ENCODE measurements at regions not wholly inside any gene's neighbourhood (a gene's known extent, or its start where the extent isn't known, plus 50 kb on each side); places are given as distances from the start of the nearest gene placed in this dataset.
A peak's percentile ranks its signal among the peaks of the same experiment; 100 is the strongest.

GRCh38 chr10:78936412-78937342, 132.1 kb upstream of the ZMIZ1 start:
- no peak overlapping the region for H3K27ac Mint-ChIP-seq (ENCODE audit: unreplicated experiment)
- no peaks in the 10 kb centered on the region for H3K27me3 Mint-ChIP-seq (ENCODE audit: low read depth)
- peaks cover 22% of the 10 kb centered on the region for H3K4me1 Mint-ChIP-seq (ENCODE audit: low read depth)
- H3K4me3 Mint-ChIP-seq (ENCODE audit: unreplicated experiment): no peak overlapping the region
- TF ChIP-seq, protein P1, sequence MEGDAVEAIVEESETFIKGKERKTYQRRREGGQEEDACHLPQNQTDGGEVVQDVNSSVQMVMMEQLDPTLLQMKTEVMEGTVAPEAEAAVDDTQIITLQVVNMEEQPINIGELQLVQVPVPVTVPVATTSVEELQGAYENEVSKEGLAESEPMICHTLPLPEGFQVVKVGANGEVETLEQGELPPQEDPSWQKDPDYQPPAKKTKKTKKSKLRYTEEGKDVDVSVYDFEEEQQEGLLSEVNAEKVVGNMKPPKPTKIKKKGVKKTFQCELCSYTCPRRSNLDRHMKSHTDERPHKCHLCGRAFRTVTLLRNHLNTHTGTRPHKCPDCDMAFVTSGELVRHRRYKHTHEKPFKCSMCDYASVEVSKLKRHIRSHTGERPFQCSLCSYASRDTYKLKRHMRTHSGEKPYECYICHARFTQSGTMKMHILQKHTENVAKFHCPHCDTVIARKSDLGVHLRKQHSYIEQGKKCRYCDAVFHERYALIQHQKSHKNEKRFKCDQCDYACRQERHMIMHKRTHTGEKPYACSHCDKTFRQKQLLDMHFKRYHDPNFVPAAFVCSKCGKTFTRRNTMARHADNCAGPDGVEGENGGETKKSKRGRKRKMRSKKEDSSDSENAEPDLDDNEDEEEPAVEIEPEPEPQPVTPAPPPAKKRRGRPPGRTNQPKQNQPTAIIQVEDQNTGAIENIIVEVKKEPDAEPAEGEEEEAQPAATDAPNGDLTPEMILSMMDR (IDR thresholded peaks at IDR 0.05): no peak
- no peaks in the 10 kb centered on the region for H3K36me3 Mint-ChIP-seq (ENCODE audit: low read depth)
- no peaks in the 10 kb centered on the region for H3K9me3 Mint-ChIP-seq (ENCODE audit: low read depth)
- DNase-seq (ENCODE audit: low spot score): no peak

- Mint-ChIP-seq H3K27me3 (ENCODE audit: low read depth) (no peaks in the 10 kb centered on the region), H3K27ac (ENCODE audit: unreplicated experiment) (no peak overlapping the region), H3K9me3 (ENCODE audit: low read depth) (no peaks in the 10 kb centered on the region), H3K4me1 (ENCODE audit: low read depth) (peaks cover 19% of the 10 kb centered on the region), H3K4me3 (ENCODE audit: unreplicated experiment) (no peak overlapping the region), H3K36me3 (ENCODE audit: low read depth) (no peaks in the 10 kb centered on the region)
- TF ChIP-seq, protein P1 (IDR thresholded peaks at IDR 0.05): no peak
- no peak for DNase-seq (ENCODE audit: low spot score)
These were observed 131.4 kb upstream of the ZMIZ1 start for GRCh38 chr10:78937393-78937792.

DNA sequence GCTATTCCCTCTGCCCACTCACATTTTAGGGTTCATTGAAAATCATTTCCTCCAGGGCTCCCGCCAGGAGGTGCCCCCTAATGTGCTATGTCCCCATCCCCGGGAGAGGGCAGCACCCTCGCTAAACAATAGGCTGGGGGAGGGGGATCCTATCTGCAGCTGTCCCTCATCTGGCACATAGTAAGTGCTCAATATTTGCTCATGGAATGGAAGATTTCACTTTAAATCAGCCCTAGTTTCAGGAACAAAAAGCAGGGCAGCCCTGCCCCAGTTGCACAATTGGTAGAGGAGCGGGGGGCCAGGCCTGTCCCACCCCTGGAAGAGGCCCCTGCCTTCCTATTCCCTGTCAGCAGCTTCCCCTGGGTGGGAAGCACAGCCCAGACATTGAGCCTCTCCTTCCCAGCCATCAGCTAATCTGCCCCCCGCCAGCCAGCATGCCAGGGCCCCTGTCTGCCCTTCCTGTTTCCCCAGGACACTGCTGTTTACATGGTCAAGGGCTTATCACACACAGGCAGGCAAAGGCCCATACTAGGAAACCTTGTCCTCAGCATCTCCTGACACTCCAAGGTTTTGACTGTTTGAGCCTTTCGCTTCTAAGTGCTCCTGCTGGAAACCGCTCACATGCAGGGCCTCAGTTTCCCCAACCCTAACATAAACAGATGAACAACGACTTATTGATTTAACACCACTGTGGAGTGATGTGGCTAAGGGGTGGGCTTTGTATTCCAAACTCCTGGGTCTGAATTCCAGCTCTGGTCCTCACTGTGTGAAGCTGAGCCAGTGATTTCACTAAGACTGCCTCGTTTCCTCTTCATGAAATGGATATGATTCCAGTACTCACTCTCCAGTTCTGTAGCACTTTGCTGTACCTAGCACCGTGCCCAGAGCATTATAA, 130.7 kb upstream of the ZMIZ1 start:
- Mint-ChIP-seq H3K9me3 (ENCODE audit: low read depth) (peaks cover 6% of the 10 kb centered on the region), H3K4me1 (ENCODE audit: low read depth) (peaks cover 13% of the 10 kb centered on the region), H3K4me3 (ENCODE audit: unreplicated experiment) (no peak overlapping the region), H3K27me3 (ENCODE audit: low read depth) (no peaks in the 10 kb centered on the region), H3K27ac (ENCODE audit: unreplicated experiment) (no peak overlapping the region), H3K36me3 (ENCODE audit: low read depth) (no peaks in the 10 kb centered on the region)
- no peak for DNase-seq (ENCODE audit: low spot score)
- TF ChIP-seq, protein P1 (IDR thresholded peaks at IDR 0.05): peak; percentile 32

DNA sequence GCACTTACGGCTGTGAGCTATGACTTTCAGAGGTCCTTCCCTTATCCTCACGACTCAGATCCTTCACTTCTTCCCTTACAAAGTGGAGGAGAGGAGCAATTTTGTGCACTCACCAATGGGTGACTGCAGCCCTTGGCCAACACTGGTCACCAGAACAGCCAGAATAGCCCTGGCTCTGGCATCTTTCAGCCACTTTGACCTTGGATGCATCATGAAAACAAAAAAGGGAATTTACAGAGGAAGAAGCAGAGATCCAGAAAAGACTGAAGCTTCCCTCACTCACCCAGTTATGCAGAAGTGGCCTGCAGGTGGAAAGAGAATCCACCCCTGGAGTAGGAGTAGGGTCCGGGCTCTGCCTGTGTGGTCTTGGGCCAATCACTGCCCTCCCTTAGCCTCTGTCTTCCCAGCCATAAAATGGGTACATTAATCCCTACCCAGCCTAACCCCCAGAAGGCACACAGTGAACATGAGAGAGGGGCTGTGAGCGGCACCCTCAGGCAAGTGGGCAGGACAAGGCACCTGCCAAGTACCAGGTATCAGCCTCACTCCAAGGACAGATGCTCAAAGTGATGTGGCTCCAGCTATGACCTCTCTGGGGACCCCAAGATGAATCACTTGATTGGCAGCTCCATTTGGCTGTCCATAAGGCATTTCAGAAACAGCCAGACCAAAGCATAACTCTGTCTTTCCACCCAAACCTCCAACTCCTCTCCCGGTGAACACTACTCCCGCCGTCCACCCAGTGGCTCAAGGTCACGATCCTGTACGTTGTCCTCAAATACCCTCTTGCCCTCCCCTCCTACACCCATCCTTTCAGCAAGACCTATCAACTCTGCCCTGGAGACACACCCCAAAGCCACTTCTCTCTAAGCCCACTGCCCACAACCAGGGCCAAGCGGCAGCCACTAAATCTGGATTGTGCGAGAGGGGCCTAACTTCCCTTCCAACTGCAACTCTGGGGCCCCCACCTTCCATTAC, 129.8 kb upstream of the ZMIZ1 start:
- Mint-ChIP-seq H3K36me3 (ENCODE audit: low read depth) (no peaks in the 10 kb centered on the region), H3K4me3 (ENCODE audit: unreplicated experiment) (no peak overlapping the region), H3K27me3 (ENCODE audit: low read depth) (no peaks in the 10 kb centered on the region), H3K27ac (ENCODE audit: unreplicated experiment) (no peak overlapping the region), H3K9me3 (ENCODE audit: low read depth) (peaks cover 6% of the 10 kb centered on the region), H3K4me1 (ENCODE audit: low read depth) (peaks cover 16% of the 10 kb centered on the region)
- TF ChIP-seq, protein P1 (IDR thresholded peaks at IDR 0.05): no peak
- no peak for DNase-seq (ENCODE audit: low spot score)
